SK-N-SH (cell line): ENCODE measurements at regions not wholly inside any gene's neighbourhood (a gene's known extent, or its start where the extent isn't known, plus 50 kb on each side); places are given as distances from the start of the nearest gene placed in this dataset.

ENCODE experiments used
- CTCF ChIA-PET: fragments of 300-600, 350-600 bp; formaldehyde crosslinking; extraction: SDS; loops from one replicate; lab custom pipeline; 2021; lab: Yijun Ruan, JAX
- POLR2A ChIA-PET: fragments of 350-600 bp; sonication (Branson Sonifier 250); formaldehyde crosslinking; extraction: SDS; loops from one replicate; lab custom pipeline; 2020; ENCODE audit warnings: antibody characterized with exemption, inconsistent platforms; lab: Yijun Ruan, JAX
- DNase-seq: peaks from one replicate; pipeline ENCODE4 v3.0.0; 2012
- H2AFZ ChIP-seq: fragments of 200-600 bp; sonication (generic); 2 replicates; pipeline ENCODE4 v1.8.1; 2016; ENCODE audit warnings: antibody characterized with exemption, mild to moderate bottlenecking, low read depth
- H3F3A ChIP-seq: fragments of 200-600 bp; sonication (generic); replicated peaks from 2 replicates; pipeline ENCODE3; 2016; ENCODE audit warnings: antibody characterized with exemption, mild to moderate bottlenecking; ENCODE audit not compliant: insufficient read depth
- H3K27ac ChIP-seq, 2 experiments: fragments of 200-500 bp in 1 of 2; fragments of 200-600 bp in 1 of 2; sonication (Bioruptor generic) in 1 of 2; sonication (generic), shearing (Covaris generic) in 1 of 2; 2 replicates each; pipeline versions ENCODE4 v1.5.1 to v1.6.1; 2014 to 2016; ENCODE audit warnings: low read depth in 2 of 2, inconsistent platforms in 1 of 2, low read length in 1 of 2, mild to moderate bottlenecking in 1 of 2, mixed read lengths in 1 of 2
- H3K27me3 ChIP-seq: fragments of 200-600 bp; sonication (generic), shearing (Covaris generic); 2 replicates; pipeline ENCODE4 v1.6.1; 2016; ENCODE audit warnings: mixed run types; ENCODE audit not compliant: insufficient read depth
- H3K36me3 ChIP-seq, 2 experiments: fragments of 200-500 bp in 1 of 2; fragments of 200-600 bp in 1 of 2; sonication (Bioruptor generic) in 1 of 2; sonication (generic) in 1 of 2; replicated peaks in 1 of 2; 2 replicates each; pipeline versions ENCODE3 to v1.5.1; 2014 to 2016; ENCODE audit warnings: low read length in 1 of 2, mild to moderate bottlenecking in 1 of 2; ENCODE audit not compliant: insufficient read depth in 2 of 2, control insufficient read depth in 1 of 2
- H3K4me1 ChIP-seq, 2 experiments: fragments of 200-500 bp in 1 of 2; fragments of 200-600 bp in 1 of 2; sonication (Bioruptor generic) in 1 of 2; sonication (generic), shearing (Covaris generic) in 1 of 2; 2 replicates each; pipeline versions ENCODE4 v1.5.1 to v1.6.1; 2014 to 2016; ENCODE audit warnings: low read depth in 1 of 2, low read length in 1 of 2, mixed run types in 1 of 2; ENCODE audit not compliant: insufficient read depth in 2 of 2, control insufficient read depth in 1 of 2
- H3K4me2 ChIP-seq: fragments of 200-600 bp; sonication (generic), shearing (Covaris generic); 2 replicates; pipeline ENCODE4 v1.6.1; 2017; ENCODE audit warnings: mixed run types
- H3K4me3 ChIP-seq, 2 experiments: fragments of 200-500 bp in 1 of 2; fragments of 200-600 bp in 1 of 2; sonication (Bioruptor generic) in 1 of 2; sonication (generic), shearing (Covaris generic) in 1 of 2; 2 replicates each; pipeline versions ENCODE4 v1.5.1 to v1.8.1; 2014 to 2016; ENCODE audit warnings: low read depth in 2 of 2, inconsistent platforms in 1 of 2, low read length in 1 of 2, mild to moderate bottlenecking in 1 of 2, mixed read lengths in 1 of 2, moderate library complexity in 1 of 2
- H3K79me2 ChIP-seq: fragments of 200-600 bp; sonication (generic); 2 replicates; pipeline ENCODE4 v1.8.1; 2017; ENCODE audit warnings: mild to moderate bottlenecking; ENCODE audit not compliant: insufficient read depth
- H3K9ac ChIP-seq: fragments of 200-600 bp; sonication (generic); 2 replicates; pipeline ENCODE4 v1.6.1; 2017; ENCODE audit warnings: mixed run types
- H3K9me2 ChIP-seq: fragments of 200-600 bp; sonication (generic); 2 replicates; pipeline ENCODE4 v1.6.1; 2017; ENCODE audit warnings: mixed run types
- H3K9me3 ChIP-seq: fragments of 200-600 bp; sonication (generic); 2 replicates; pipeline ENCODE4 v1.6.1; 2017; ENCODE audit warnings: mixed run types, mild to moderate bottlenecking, moderate library complexity
- H4K20me1 ChIP-seq: fragments of 200-600 bp; sonication (generic); 2 replicates; pipeline ENCODE4 v1.6.1; 2017; ENCODE audit warnings: mild to moderate bottlenecking, mixed run types; ENCODE audit not compliant: insufficient read depth
- CHD2 ChIP-seq: fragments of 150-350 bp; IDR thresholded peaks from 2 replicates; pipeline ENCODE4 v1.6.1; 2018; ENCODE audit warnings: low read length; ENCODE audit not compliant: partially characterized antibody
- EP300 ChIP-seq, 2 experiments: IDR thresholded peaks; 2 replicates each; pipeline versions ENCODE4 v1.4.0 to v1.6.1; 2012; ENCODE audit warnings: borderline replicate concordance in 1 of 2, low read depth in 1 of 2, low read length in 1 of 2
- EZH2phosphoT487 ChIP-seq: fragments of 200-600 bp; sonication (generic); IDR thresholded peaks from 2 replicates; pipeline ENCODE4 v1.6.1; 2017; ENCODE audit warnings: low read depth, mixed run types, mild to moderate bottlenecking, antibody characterized with exemption, moderate library complexity, borderline replicate concordance
- FOSL2 ChIP-seq: IDR thresholded peaks from 2 replicates; pipeline ENCODE4 v1.4.0; 2012; ENCODE audit warnings: low read depth, mild to moderate bottlenecking, moderate library complexity, borderline replicate concordance
- FOXM1 ChIP-seq: IDR thresholded peaks from 2 replicates; pipeline ENCODE4 v1.4.0; 2012; ENCODE audit warnings: low read depth, mild to moderate bottlenecking
- GABPA ChIP-seq: IDR thresholded peaks from 2 replicates; pipeline ENCODE4 v1.4.0; 2012; ENCODE audit warnings: low read depth, mild to moderate bottlenecking
- IRF3 ChIP-seq: fragments of 150-350 bp; IDR thresholded peaks from 2 replicates; pipeline ENCODE4 v1.6.1; 2016; ENCODE audit warnings: mild to moderate bottlenecking, low read depth, low read length
- JUND ChIP-seq: IDR thresholded peaks from 2 replicates; pipeline ENCODE4 v1.4.0; 2012
- MEF2A ChIP-seq: IDR thresholded peaks from 2 replicates; pipeline ENCODE4 v1.4.0; 2012; ENCODE audit warnings: low read depth, borderline replicate concordance
- MXI1 ChIP-seq: IDR thresholded peaks from 2 replicates; pipeline ENCODE4 v1.6.1; 2012; ENCODE audit warnings: mild to moderate bottlenecking, low read depth, low read length, improper control_type of control experiment
- NFIC ChIP-seq: IDR thresholded peaks from 2 replicates; pipeline ENCODE4 v1.4.0; 2012; ENCODE audit warnings: borderline replicate concordance
- PBX3 ChIP-seq: IDR thresholded peaks from 2 replicates; pipeline ENCODE4; 2012
- POLR2AphosphoS5 ChIP-seq: IDR thresholded peaks from 2 replicates; pipeline ENCODE4 v1.6.1; 2012; ENCODE audit warnings: low read depth, low read length
- REST ChIP-seq: IDR thresholded peaks from 2 replicates; pipeline ENCODE4 v1.6.1; 2012; ENCODE audit warnings: mild to moderate bottlenecking, low read depth, low read length, moderate library complexity
- RFX5 ChIP-seq: IDR thresholded peaks from 2 replicates; pipeline ENCODE4 v1.6.1; 2012; ENCODE audit warnings: mild to moderate bottlenecking, improper control_type of control experiment, low read length
- RXRA ChIP-seq: IDR thresholded peaks from 2 replicates; pipeline ENCODE4 v1.4.0; 2012; ENCODE audit warnings: low read depth, mild to moderate bottlenecking, borderline replicate concordance
- SIN3A ChIP-seq: IDR thresholded peaks from 2 replicates; pipeline ENCODE4 v1.6.1; 2012; ENCODE audit warnings: low read depth, mild to moderate bottlenecking, low read length, moderate library complexity, borderline replicate concordance
- SMC3 ChIP-seq: IDR thresholded peaks from 2 replicates; pipeline ENCODE4 v1.6.1; 2012; ENCODE audit warnings: low read depth, low read length, improper control_type of control experiment
- TAF1 ChIP-seq: IDR thresholded peaks from 2 replicates; pipeline ENCODE4 v1.6.1; 2012; ENCODE audit warnings: low read depth, mild to moderate bottlenecking, low read length, moderate library complexity, borderline replicate concordance
- TCF12 ChIP-seq: IDR thresholded peaks from 2 replicates; pipeline ENCODE4 v1.4.0; 2012
- USF1 ChIP-seq: IDR thresholded peaks from 2 replicates; pipeline ENCODE4 v1.4.0; 2012; ENCODE audit warnings: low read depth, borderline replicate concordance
- USF2 ChIP-seq: fragments of 150-350 bp; IDR thresholded peaks from 2 replicates; pipeline ENCODE4 v1.6.1; 2017; ENCODE audit warnings: antibody characterized with exemption, low read length, low read depth, borderline replicate concordance
- YY1 ChIP-seq: IDR thresholded peaks from 2 replicates; pipeline ENCODE4 v1.4.0; 2012; ENCODE audit warnings: low read depth, mild to moderate bottlenecking
- WGBS: methylation state at CpG from one replicate; pipeline ENCODE4 v1.1.6; 2017; ENCODE audit warnings: low lambda C conversion rate; 5-methylcytosine and 5-hydroxymethylcytosine counted together

- Histone ChIP-seq H3K27me3 (no peaks in the 10 kb centered on the region), H2AFZ (no peak overlapping the region), H3F3A (peaks cover 29% of the 10 kb centered on the region), H3K9me2 (no peaks in the 10 kb centered on the region), H4K20me1 (no peaks in the 10 kb centered on the region), H3K9ac (peak overlapping the region; percentile 12; the same call in 1 of the 2 replicates), H3K4me2 (peak overlapping the region; percentile 25; the same call in 1 of the 2 replicates), H3K9me3 (no peaks in the 10 kb centered on the region), H3K36me3 (no peaks in the 10 kb centered on the region), H3K4me3 (no peak overlapping the region), H3K79me2 (no peaks in the 10 kb centered on the region), H3K4me1 (peaks cover 0 to 45% of the 10 kb centered on the region in 2 experiments; a peak in 3 of 4 replicates), H3K27ac (peak overlapping the region in 1 of 2 experiments; percentile 65; a peak in 2 of 4 replicates)
- CTCF ChIA-PET = no interaction called here
- TF ChIP-seq POLR2AphosphoS5 (0 out of 2 replicates have a peak, but pooled peaks have one; percentile 22), MEF2A (peak; percentile 20; the same call in 1 of the 2 replicates), SMC3 (no peak), TCF12 (peak; percentile 81), SIN3A (no peak), TAF1 (no peak), FOSL2 (peak; percentile 86; the same call in 1 of the 2 replicates), EZH2phosphoT487 (no peak), USF2 (no peak), JUND (peak; percentile 82), CHD2 (no peak), FOXM1 (no peak), MXI1 (no peak), PBX3 (peak; percentile 97), GABPA (peak; percentile 58), EP300 (IDR thresholded peaks at IDR 0.05; ENCODE audit: borderline replicate concordance in 1 of 2, low read depth in 1 of 2, low read length in 1 of 2) (peak in 1 of 2 experiments; percentile 56; a peak in 1 of 4 replicates), RFX5 (no peak), REST (no peak), NFIC (peak; percentile 52; the same call in 1 of the 2 replicates), YY1 (no peak), USF1 (no peak), IRF3 (no peak), RXRA (peak; percentile 44; the same call in 1 of the 2 replicates)
- no peak for DNase-seq
- WGBS = 29% methylated on average over 7 of the region's 9 CpGs
- POLR2A ChIA-PET = no interaction called here
Measured at GRCh38 chr20:23147964-23148730, 62.0 kb upstream of the CD93 start.
